Memory B cell (primary cell): ENCODE measurements at regions not wholly inside any gene's neighbourhood (a gene's known extent, or its start where the extent isn't known, plus 50 kb on each side); places are given as distances from the start of the nearest gene placed in this dataset.

Experiments
- ATAC-seq: fragments of 150-1000 bp; cut with Tn5 transposase; 2 replicates; pipeline ENCODE4 v1.10.0; 2021; ENCODE audit warnings: low read depth, mild to moderate bottlenecking, moderate library complexity
- DNase-seq, 2 donors: peaks; one replicate each; pipeline ENCODE4 v3.0.0; 2022; ENCODE audit warnings: low spot score in 2 of 2
- H3K27ac Mint-ChIP-seq: one replicate; pipeline ENCODE4 v1.8.0; 2022; ENCODE audit warnings: mild to moderate bottlenecking, moderate library complexity, mixed read lengths
- H3K27me3 Mint-ChIP-seq: one replicate; pipeline ENCODE4 v1.8.0; 2022; ENCODE audit warnings: mixed read lengths
- H3K36me3 Mint-ChIP-seq: one replicate; pipeline ENCODE4 v1.8.0; 2022; ENCODE audit warnings: mild to moderate bottlenecking, mixed read lengths
- H3K4me1 Mint-ChIP-seq: one replicate; pipeline ENCODE4 v1.8.0; 2022; ENCODE audit warnings: mixed read lengths
- H3K4me3 Mint-ChIP-seq: one replicate; pipeline ENCODE4 v1.8.0; 2022; ENCODE audit warnings: mild to moderate bottlenecking, moderate library complexity, mixed read lengths
- H3K9me3 Mint-ChIP-seq: one replicate; pipeline ENCODE4 v1.8.0; 2022; ENCODE audit warnings: mixed read lengths

DNA sequence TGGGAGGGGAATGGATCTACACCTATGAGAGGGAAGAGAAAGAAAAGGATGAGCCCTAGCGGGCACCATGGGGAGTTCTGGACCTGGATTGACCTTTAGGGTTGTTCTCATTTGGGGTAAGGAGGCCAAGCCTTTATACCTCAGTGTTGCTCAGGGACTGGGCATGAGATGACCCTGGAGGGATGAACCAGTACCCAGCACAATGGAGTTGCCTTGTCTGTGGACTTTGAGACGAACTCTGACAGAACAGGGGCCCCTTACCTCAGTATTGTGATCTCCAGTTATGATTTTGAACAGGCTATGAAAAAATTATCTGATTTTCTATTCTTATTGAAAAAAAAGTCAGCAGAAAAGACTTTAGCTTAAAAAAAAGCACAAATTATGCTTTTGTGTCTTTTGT lies 88.6 kb downstream of the FOXA2 start:
- Mint-ChIP-seq H3K4me1 (no peaks in the 10 kb centered on the region), H3K36me3 (no peaks in the 10 kb centered on the region), H3K27ac (no peak overlapping the region), H3K27me3 (peaks cover 2% of the 10 kb centered on the region), H3K4me3 (no peak overlapping the region), H3K9me3 (peaks cover 1% of the 10 kb centered on the region)
- ATAC-seq = no peak
- DNase-seq = no peak

DNA sequence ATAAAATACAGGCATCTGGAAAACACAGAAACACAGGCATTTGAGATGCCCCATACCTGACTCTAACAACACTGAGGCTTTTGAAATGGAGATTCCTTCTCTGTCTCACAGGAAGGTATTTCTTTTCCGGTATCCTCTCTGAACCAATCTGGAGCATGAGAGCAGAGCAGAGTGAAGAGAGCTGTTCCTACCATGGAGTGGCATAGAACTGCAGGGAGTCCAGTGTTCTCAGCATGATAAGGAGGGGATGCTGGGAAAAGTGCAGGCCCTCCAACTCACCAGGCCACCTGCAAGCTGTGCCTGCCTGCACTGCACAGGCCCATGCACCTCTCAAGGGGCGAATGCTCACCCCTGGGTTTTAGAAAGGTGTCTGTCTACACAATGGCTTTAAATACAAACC lies 89.2 kb downstream of the FOXA2 start:
- H3K27ac Mint-ChIP-seq = no peak overlapping the region
- H3K9me3 Mint-ChIP-seq = peaks cover 1% of the 10 kb centered on the region
- H3K27me3 Mint-ChIP-seq = peaks cover 2% of the 10 kb centered on the region
- no peak for ATAC-seq
- H3K36me3 Mint-ChIP-seq = no peaks in the 10 kb centered on the region
- H3K4me3 Mint-ChIP-seq = no peak overlapping the region
- H3K4me1 Mint-ChIP-seq = no peaks in the 10 kb centered on the region
- DNase-seq = no peak

DNA sequence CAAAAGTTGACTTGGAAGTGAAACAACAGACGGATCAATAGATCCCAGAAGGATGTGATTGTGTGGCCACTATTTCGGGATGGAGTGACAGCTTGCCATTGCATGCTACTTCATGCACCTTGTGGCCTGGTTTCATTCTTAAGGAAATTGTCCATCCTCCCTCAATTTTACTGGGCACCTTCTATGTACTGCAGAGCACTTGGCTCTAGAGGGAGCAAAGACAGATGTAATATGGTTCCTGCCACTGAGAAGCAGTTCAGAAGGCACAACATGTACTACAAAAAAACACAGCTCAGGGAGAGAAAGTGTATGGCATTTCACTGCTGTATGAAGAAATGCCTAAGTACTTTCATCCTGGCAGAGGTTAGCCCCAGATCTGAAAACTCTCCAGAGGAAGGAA lies 91.9 kb downstream of the FOXA2 start:
- DNase-seq = no peak
- no peaks in the 10 kb centered on the region for H3K36me3 Mint-ChIP-seq
- peaks cover 2% of the 10 kb centered on the region for H3K27me3 Mint-ChIP-seq
- ATAC-seq = no peak
- no peaks in the 10 kb centered on the region for H3K4me1 Mint-ChIP-seq
- H3K9me3 Mint-ChIP-seq = no peaks in the 10 kb centered on the region
- no peak overlapping the region for H3K4me3 Mint-ChIP-seq
- no peak overlapping the region for H3K27ac Mint-ChIP-seq

DNA sequence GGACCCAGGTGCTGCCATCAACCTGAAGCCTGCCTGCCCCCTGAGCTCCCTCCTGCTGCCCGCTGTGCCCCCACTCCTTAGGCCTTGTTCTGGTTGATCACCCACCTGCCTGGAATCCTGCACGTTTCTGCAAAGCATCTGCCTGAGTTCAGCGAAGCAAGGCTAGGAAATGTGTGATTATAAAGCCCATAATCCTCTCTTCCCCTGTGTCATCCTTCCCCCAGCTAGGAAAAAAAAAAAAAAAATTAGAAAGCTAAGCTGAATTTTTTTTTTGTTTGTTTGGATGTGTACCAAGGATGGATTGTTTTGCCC lies 93.2 kb downstream of the FOXA2 start:
- no peak for DNase-seq
- no peak for ATAC-seq
- Mint-ChIP-seq H3K4me1 (no peaks in the 10 kb centered on the region), H3K27me3 (peaks cover 2% of the 10 kb centered on the region), H3K9me3 (no peaks in the 10 kb centered on the region), H3K27ac (no peak overlapping the region), H3K36me3 (no peaks in the 10 kb centered on the region), H3K4me3 (no peak overlapping the region)

DNA sequence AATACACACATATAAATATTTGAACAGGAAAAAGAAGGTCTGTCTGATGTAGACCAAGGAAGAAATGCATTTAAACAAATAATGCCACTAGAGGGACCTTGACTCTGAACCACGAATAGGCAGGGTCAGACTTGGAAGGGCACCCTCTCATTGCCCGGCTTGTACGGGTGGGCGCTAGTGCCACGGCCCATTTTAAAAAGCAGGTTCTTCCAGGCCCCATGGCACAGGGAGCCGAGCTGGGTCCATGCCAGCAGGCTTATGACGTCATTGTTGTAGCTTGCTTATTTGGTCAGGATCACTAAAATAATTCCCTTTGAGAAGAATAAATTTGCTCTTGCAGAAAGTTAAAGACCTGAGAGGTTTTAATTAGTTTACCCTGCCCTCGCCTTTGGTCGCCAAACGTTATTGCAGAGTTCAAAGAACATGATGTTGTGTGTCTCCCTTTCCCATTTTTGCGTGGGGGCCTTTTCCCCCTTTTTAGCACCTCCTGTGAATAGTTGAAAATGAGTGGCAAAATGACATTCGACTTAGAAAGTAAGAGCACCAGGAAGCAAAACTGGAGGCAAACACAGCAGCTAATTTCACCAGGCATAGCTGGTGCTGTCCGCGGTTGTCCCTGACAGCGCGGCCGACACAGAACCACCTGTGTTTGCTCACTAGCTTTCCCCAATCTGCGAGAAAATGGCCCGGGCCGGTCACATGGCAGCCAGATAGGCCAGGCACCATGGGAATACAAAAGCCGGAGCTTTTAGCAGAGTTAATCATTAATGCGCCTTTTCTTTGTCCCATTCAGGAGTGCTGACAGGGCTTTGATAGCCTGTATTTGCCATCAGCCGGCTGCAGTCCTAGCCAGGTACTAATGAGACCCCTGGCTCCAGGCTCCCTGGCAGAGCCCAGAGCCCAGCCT lies 93.8 kb downstream of the FOXA2 start:
- Mint-ChIP-seq H3K4me1 (no peaks in the 10 kb centered on the region), H3K9me3 (no peaks in the 10 kb centered on the region), H3K4me3 (no peak overlapping the region), H3K36me3 (no peaks in the 10 kb centered on the region), H3K27ac (no peak overlapping the region), H3K27me3 (peaks cover 2% of the 10 kb centered on the region)
- no peak for DNase-seq
- no peak for ATAC-seq

DNA sequence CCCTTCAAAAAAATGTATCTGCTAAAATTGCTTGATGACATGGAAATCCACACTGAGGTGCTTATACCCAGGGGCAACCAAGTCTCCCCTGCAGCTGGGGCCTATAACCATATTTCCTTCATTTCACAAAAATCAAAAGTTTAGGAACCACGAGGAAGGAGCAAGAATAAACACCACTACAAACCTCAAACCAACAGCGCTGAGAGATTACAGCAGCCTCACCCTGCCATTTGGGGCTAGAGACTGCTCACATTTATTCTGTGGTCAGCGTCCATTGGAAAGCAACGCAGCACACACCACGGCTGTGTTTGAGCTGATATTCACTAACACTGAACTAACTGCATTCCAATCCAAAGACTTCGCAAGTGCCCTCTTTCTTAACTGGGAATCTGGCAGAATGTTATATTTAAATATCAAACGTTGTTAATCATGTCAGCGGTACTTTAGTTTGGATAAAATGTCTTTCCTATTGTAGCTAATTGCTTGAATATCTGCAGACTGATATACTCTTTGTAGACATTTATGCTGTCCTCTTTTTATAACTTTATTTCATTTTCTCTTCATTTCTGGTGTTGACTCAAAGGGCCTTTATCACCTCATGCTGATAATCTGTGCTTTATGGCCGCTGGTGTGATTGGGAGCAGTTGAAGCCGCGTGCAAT lies 94.6 kb downstream of the FOXA2 start:
- no peak overlapping the region for H3K27ac Mint-ChIP-seq
- no peak for DNase-seq
- H3K9me3 Mint-ChIP-seq = no peaks in the 10 kb centered on the region
- no peaks in the 10 kb centered on the region for H3K36me3 Mint-ChIP-seq
- no peaks in the 10 kb centered on the region for H3K4me1 Mint-ChIP-seq
- H3K27me3 Mint-ChIP-seq = peaks cover 2% of the 10 kb centered on the region
- no peak for ATAC-seq
- H3K4me3 Mint-ChIP-seq = no peak overlapping the region

DNA sequence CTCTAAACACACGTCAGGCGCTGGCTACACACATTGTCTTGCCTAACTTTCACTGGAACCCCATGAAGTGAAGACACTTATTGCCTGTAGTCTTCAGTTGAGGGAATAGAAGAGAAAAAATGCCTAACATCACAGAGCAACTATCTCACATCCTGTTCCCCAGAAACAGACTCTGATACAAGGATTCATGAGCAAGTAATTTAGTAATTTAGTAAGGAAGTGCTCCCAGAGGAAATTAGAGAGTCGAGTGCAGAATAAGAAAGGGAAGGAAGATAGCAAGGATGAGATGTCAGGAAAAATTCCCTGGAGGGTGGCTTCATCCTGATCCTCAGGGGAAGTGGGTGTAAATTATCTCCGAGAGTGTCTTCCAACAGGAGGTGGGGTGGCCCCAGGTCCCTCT lies 104.0 kb downstream of the FOXA2 start:
- H3K36me3 Mint-ChIP-seq = no peaks in the 10 kb centered on the region
- DNase-seq (no peak), ATAC-seq (no peak)
- H3K9me3 Mint-ChIP-seq = peaks cover 12% of the 10 kb centered on the region
- no peak overlapping the region for H3K27ac Mint-ChIP-seq
- H3K4me1 Mint-ChIP-seq = no peaks in the 10 kb centered on the region
- no peaks in the 10 kb centered on the region for H3K27me3 Mint-ChIP-seq
- H3K4me3 Mint-ChIP-seq = no peak overlapping the region

DNA sequence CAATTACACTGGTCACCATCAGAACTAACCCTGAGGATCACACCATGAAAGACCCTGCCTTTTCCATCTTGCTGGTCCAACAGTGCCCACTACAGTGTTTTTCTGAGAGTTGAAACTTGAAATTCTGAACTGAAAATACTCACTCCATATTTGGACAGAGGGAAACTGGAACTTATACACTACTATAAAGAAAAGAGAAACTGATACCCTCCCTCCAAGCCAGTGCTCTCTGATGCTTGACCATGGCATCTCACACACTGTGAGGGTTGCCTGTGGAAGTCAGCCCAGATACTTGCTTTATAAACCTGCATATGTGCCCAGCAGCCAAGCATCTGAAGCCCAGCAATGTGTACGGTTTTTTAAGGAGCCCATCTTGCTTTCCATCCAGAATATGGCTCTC lies 108.7 kb downstream of the FOXA2 start:
- ATAC-seq (no peak), DNase-seq (no peak)
- Mint-ChIP-seq H3K9me3 (peaks cover 18% of the 10 kb centered on the region), H3K27ac (no peak overlapping the region), H3K4me1 (no peaks in the 10 kb centered on the region), H3K36me3 (no peaks in the 10 kb centered on the region), H3K4me3 (no peak overlapping the region), H3K27me3 (no peaks in the 10 kb centered on the region)

DNA sequence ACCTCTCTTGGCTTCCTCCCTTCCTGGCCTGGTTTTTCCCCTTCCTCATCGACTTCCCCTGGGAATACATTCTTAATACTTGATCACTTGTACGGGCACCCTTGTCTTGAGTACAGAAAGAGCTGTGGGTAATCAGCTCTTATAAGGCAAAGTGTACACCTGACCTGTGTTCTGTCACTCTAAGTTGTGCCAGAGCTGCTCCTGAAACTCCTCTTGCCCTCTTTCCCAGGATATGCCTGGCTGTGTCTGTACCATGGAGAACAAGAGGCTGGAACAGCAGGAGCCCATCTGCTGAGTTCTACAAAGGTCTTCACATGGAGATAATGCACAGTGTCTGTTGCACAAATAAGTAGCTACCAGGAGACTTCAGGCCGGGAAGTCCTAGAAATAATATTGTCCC lies 110.1 kb downstream of the FOXA2 start:
- Mint-ChIP-seq H3K27ac (no peak overlapping the region), H3K27me3 (no peaks in the 10 kb centered on the region), H3K4me1 (no peaks in the 10 kb centered on the region), H3K9me3 (peaks cover 18% of the 10 kb centered on the region), H3K36me3 (no peaks in the 10 kb centered on the region), H3K4me3 (no peak overlapping the region)
- DNase-seq (no peak), ATAC-seq (no peak)

DNA sequence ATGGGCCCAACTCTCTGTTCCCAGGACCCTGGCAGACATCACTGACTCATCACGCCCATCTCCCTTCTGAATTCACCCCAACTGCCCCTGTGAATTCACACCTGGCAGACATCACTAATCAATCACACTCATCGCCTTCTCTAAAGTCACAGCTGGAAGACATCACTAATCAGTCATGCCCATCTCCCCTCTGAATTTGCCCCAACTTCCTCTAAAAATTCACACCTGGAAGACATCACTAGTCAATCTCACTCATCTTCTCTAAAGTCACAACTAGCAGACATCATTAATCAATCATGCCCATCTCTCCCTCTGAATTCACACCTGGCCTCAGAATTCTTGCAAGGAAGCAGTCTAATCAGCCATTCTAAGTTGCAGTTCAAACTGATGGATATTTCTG lies 111.1 kb downstream of the FOXA2 start:
- Mint-ChIP-seq H3K4me3 (no peak overlapping the region), H3K9me3 (peaks cover 14% of the 10 kb centered on the region), H3K36me3 (no peaks in the 10 kb centered on the region), H3K27ac (no peak overlapping the region), H3K27me3 (no peaks in the 10 kb centered on the region), H3K4me1 (no peaks in the 10 kb centered on the region)
- ATAC-seq (no peak), DNase-seq (no peak)

DNA sequence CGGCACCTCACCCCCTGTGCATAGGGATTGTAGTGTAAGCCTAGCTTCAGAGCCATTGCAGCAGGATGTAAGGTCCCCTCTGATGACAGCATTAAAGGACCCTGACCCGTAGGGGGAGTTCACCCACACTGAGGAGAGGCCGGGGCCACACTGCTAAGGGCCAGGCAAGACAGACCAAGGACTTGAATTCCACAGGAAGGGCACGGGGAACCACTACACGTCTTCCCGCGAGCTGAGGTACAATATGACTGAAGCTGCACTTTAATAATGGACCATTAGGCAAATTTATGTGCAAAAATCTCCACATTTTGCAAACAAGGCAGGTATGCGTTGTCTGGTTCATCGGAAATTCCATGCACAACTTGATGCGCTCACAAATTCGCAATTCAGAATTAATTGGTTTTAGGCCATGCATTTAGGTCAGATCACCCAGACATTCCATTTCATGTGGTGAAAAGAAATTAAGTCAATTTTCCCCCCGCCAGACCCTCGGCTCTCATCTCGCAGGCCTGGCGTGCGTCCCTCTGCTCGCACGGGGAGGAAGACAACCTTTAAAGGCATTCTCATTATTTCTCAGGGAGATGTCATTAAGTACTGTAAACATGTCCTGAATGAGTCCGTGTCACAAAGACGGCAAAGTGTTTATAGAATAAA lies 111.8 kb downstream of the FOXA2 start:
- no peak overlapping the region for H3K27ac Mint-ChIP-seq
- H3K27me3 Mint-ChIP-seq = no peaks in the 10 kb centered on the region
- H3K9me3 Mint-ChIP-seq = peaks cover 12% of the 10 kb centered on the region
- H3K36me3 Mint-ChIP-seq = no peaks in the 10 kb centered on the region
- ATAC-seq = no peak
- no peak overlapping the region for H3K4me3 Mint-ChIP-seq
- no peak for DNase-seq
- H3K4me1 Mint-ChIP-seq = no peaks in the 10 kb centered on the region

DNA sequence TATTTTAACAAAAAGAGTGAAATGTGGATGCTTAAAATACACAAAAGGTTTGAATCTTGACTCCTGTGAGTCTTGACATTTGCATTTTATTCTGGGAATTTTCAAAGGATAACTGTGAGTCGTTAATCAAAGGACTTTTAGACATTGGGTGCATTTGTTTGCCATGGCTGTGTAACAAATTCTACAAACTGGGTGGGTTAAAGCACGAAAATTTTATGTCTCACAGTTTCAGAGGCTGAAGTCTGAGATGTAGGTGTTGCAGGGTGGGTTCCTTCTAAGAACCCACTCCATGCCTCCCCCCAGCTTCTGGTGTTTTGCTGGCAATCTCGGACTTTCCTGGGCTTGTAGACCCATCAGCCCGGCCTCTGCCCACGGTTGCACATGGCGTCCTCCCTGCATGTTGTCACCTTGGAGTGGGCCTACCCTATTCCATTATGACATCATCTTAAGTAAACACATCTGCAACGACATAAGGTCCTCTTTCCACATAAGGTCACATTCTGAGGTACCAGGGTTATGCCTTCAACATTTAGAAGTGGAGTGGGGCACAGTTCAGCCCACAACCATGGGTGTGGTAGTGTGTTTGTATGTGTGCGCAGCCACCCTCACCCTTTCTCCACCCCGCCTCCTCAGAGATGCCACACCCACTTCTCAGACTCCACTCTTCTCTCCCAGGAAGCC lies 113.1 kb downstream of the FOXA2 start:
- peaks cover 9% of the 10 kb centered on the region for H3K9me3 Mint-ChIP-seq
- H3K36me3 Mint-ChIP-seq = no peaks in the 10 kb centered on the region
- ATAC-seq = no peak

DNA sequence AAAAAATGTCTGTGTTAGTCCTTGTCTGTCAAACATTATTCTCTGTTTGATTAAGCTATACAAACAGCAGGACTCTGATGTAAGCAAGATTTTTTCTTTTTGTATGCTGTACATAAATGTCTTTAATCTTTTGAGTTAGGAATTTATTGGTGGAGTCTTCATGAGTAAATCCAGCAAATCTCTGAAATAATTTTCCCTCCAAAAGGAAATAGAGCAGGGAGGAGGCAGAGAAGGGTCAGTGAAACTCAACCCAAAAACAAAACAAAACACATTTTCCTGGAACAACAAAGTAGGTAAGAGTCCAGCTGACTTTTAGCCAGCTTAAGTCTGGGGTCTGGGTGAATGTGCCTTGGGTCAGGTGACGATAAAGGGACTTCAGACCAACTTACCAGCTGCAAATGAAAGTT lies 113.7 kb downstream of the FOXA2 start:
- H3K4me3 Mint-ChIP-seq = no peak overlapping the region

More for the DNA sequence above, 113.1 kb downstream of the FOXA2 start:
- Mint-ChIP-seq H3K4me3 (no peak overlapping the region), H3K27me3 (peaks cover 1% of the 10 kb centered on the region), H3K27ac (no peak overlapping the region), H3K4me1 (no peaks in the 10 kb centered on the region)
- no peak for DNase-seq

More for the DNA sequence above, 113.7 kb downstream of the FOXA2 start:
- Mint-ChIP-seq H3K36me3 (no peaks in the 10 kb centered on the region), H3K27me3 (peaks cover 1% of the 10 kb centered on the region), H3K27ac (no peak overlapping the region), H3K9me3 (peaks cover 9% of the 10 kb centered on the region), H3K4me1 (no peaks in the 10 kb centered on the region)
- no peak for ATAC-seq
- DNase-seq = no peak
